HEK293 (cell line): ENCODE measurements at regions not wholly inside any gene's neighbourhood (a gene's known extent, or its start where the extent isn't known, plus 50 kb on each side); places are given as distances from the start of the nearest gene placed in this dataset.

Experiments
- CTCF ChIA-PET: fragments of 350-600 bp; formaldehyde crosslinking; extraction: SDS; loops from one replicate; lab custom pipeline; 2021; ENCODE audit warnings: antibody characterized with exemption; lab: Yijun Ruan, JAX
- POLR2A ChIA-PET: fragments of 300-600 bp; formaldehyde crosslinking; extraction: SDS; loops from one replicate; lab custom pipeline; 2020; ENCODE audit warnings: antibody characterized with exemption, inconsistent platforms; lab: Yijun Ruan, JAX
- H3K27ac ChIP-seq: fragments of 200-500 bp; sonication (Bioruptor generic); 2 replicates; pipeline ENCODE4 v1.5.1; 2014; ENCODE audit warnings: low read depth, low read length, control low read depth, inconsistent platforms; ENCODE audit errors: extremely low read depth
- H3K36me3 ChIP-seq, 2 experiments: fragments of 200-500 bp in 1 of 2; sonication (Bioruptor generic) in 1 of 2; 1 replicate in 1 of 2; 2 replicates in 1 of 2; pipeline ENCODE4 v1.5.1; 2014 to 2017; ENCODE audit warnings: inconsistent platforms in 2 of 2, low read length in 2 of 2; ENCODE audit not compliant: control insufficient read depth in 2 of 2, insufficient read depth in 1 of 2
- H3K4me1 ChIP-seq: fragments of 200-500 bp; sonication (Bioruptor generic); 2 replicates; pipeline ENCODE4 v1.5.1; 2014; ENCODE audit warnings: mild to moderate bottlenecking, low read length, inconsistent platforms; ENCODE audit not compliant: control insufficient read depth, insufficient read depth
- H3K4me3 ChIP-seq: 2 replicates; pipeline ENCODE4 v1.5.1; 2011; ENCODE audit warnings: low read depth, mild to moderate bottlenecking, control low read depth, low read length, moderate library complexity
- H3K9me3 ChIP-seq: fragments of 200-500 bp; sonication (Bioruptor generic); 2 replicates; pipeline ENCODE4 v1.5.1; 2014; ENCODE audit warnings: low read depth, low read length, inconsistent platforms; ENCODE audit not compliant: control insufficient read depth, insufficient read depth
- GLIS1 ChIP-seq: fragments of 450-650 bp; formaldehyde crosslinking; IDR thresholded peaks from 2 replicates; pipeline ENCODE4 v1.5.1; 2016; ENCODE audit warnings: missing biosample characterization, missing genetic modification characterization
- GLIS2 ChIP-seq: fragments of 450-650 bp; formaldehyde crosslinking; IDR thresholded peaks from 2 replicates; pipeline ENCODE4 v1.5.1; 2016; ENCODE audit warnings: missing biosample characterization, missing genetic modification characterization
- HIC1 ChIP-seq: fragments of 450-650 bp; formaldehyde crosslinking; IDR thresholded peaks from 2 replicates; pipeline ENCODE4 v1.5.1; 2016; ENCODE audit warnings: missing biosample characterization, missing genetic modification characterization
- TCF7L2 ChIP-seq: IDR thresholded peaks from 2 replicates; pipeline ENCODE4 v1.6.1; 2011; ENCODE audit warnings: low read depth, mild to moderate bottlenecking, inconsistent platforms, low read length, moderate library complexity, borderline replicate concordance
- TRIM28 ChIP-seq: IDR thresholded peaks from 2 replicates; pipeline ENCODE4 v1.6.1; 2011; ENCODE audit warnings: low read length, control low read depth, borderline replicate concordance
- ZBTB21 ChIP-seq: fragments of 450-650 bp; formaldehyde crosslinking; IDR thresholded peaks from 2 replicates; pipeline ENCODE4 v1.5.1; 2017; ENCODE audit warnings: missing biosample characterization, missing genetic modification characterization
- ZFP3 ChIP-seq: fragments of 450-650 bp; formaldehyde crosslinking; IDR thresholded peaks from 2 replicates; pipeline ENCODE4 v1.5.1; 2016; ENCODE audit warnings: low read depth, missing biosample characterization, missing genetic modification characterization
- ZFP69B ChIP-seq: fragments of 450-650 bp; formaldehyde crosslinking; IDR thresholded peaks from 2 replicates; pipeline ENCODE4 v1.5.1; 2016; ENCODE audit warnings: missing biosample characterization, missing genetic modification characterization
- ZNF112 ChIP-seq: fragments of 450-650 bp; formaldehyde crosslinking; IDR thresholded peaks from 2 replicates; pipeline ENCODE4 v1.5.0; 2017; ENCODE audit warnings: missing biosample characterization, missing genetic modification characterization
- ZNF132 ChIP-seq: fragments of 450-650 bp; formaldehyde crosslinking; IDR thresholded peaks from 2 replicates; pipeline ENCODE4 v1.5.1; 2017; ENCODE audit warnings: missing biosample characterization, missing genetic modification characterization, borderline replicate concordance
- ZNF133 ChIP-seq: fragments of 450-650 bp; formaldehyde crosslinking; IDR thresholded peaks from 2 replicates; pipeline ENCODE4 v1.5.1; 2016; ENCODE audit warnings: missing biosample characterization, missing genetic modification characterization
- ZNF175 ChIP-seq: fragments of 450-650 bp; formaldehyde crosslinking; IDR thresholded peaks from 2 replicates; pipeline ENCODE4 v1.5.1; 2016; ENCODE audit warnings: missing biosample characterization, missing genetic modification characterization
- ZNF211 ChIP-seq: fragments of 450-650 bp; formaldehyde crosslinking; IDR thresholded peaks from 2 replicates; pipeline ENCODE4 v1.5.1; 2016; ENCODE audit warnings: low read depth, missing biosample characterization, missing genetic modification characterization
- ZNF324 ChIP-seq: fragments of 450-650 bp; formaldehyde crosslinking; IDR thresholded peaks from 2 replicates; pipeline ENCODE4 v1.5.1; 2016; ENCODE audit warnings: missing biosample characterization, missing genetic modification characterization
- ZNF37A ChIP-seq: fragments of 450-650 bp; IDR thresholded peaks from 2 replicates; pipeline ENCODE4 v1.5.1; 2018; ENCODE audit warnings: missing biosample characterization, missing genetic modification characterization
- ZNF423 ChIP-seq: fragments of 450-650 bp; formaldehyde crosslinking; IDR thresholded peaks from 2 replicates; pipeline ENCODE4 v1.5.1; 2016; ENCODE audit warnings: missing biosample characterization, missing genetic modification characterization
- ZNF501 ChIP-seq: fragments of 450-650 bp; formaldehyde crosslinking; IDR thresholded peaks from 2 replicates; pipeline ENCODE4 v1.5.1; 2016; ENCODE audit warnings: missing biosample characterization, missing genetic modification characterization
- ZNF510 ChIP-seq: fragments of 450-650 bp; formaldehyde crosslinking; IDR thresholded peaks from 2 replicates; pipeline ENCODE4 v1.5.1; 2018; ENCODE audit warnings: mild to moderate bottlenecking, missing genetic modification characterization, missing biosample characterization; ENCODE audit not compliant: insufficient replicate concordance
- ZNF558 ChIP-seq: fragments of 450-650 bp; formaldehyde crosslinking; IDR thresholded peaks from 2 replicates; pipeline ENCODE4 v1.5.1; 2016; ENCODE audit warnings: missing biosample characterization, missing genetic modification characterization
- ZNF560 ChIP-seq: fragments of 450-650 bp; formaldehyde crosslinking; IDR thresholded peaks from 2 replicates; pipeline ENCODE4 v1.5.1; 2017; ENCODE audit warnings: missing biosample characterization, missing genetic modification characterization, borderline replicate concordance
- ZNF610 ChIP-seq: fragments of 450-650 bp; formaldehyde crosslinking; IDR thresholded peaks from 2 replicates; pipeline ENCODE4 v1.5.1; 2016; ENCODE audit warnings: missing biosample characterization, missing genetic modification characterization, borderline replicate concordance
- ZNF624 ChIP-seq: fragments of 450-650 bp; formaldehyde crosslinking; IDR thresholded peaks from 2 replicates; pipeline ENCODE4 v1.5.1; 2017; ENCODE audit warnings: missing biosample characterization, missing genetic modification characterization
- ZNF660 ChIP-seq: fragments of 450-650 bp; IDR thresholded peaks from 2 replicates; pipeline ENCODE4 v1.5.1; 2018; ENCODE audit warnings: missing biosample characterization, mild to moderate bottlenecking, missing genetic modification characterization
- ZNF670 ChIP-seq: fragments of 450-650 bp; formaldehyde crosslinking; IDR thresholded peaks from 2 replicates; pipeline ENCODE4 v1.5.1; 2016; ENCODE audit warnings: missing biosample characterization, missing genetic modification characterization, low read depth
- ZNF837 ChIP-seq: fragments of 450-650 bp; formaldehyde crosslinking; IDR thresholded peaks from 2 replicates; pipeline ENCODE4 v1.5.1; 2016; ENCODE audit warnings: missing biosample characterization, missing genetic modification characterization
- TF ChIP-seq, protein P1 (sequence below): sonication (generic); formaldehyde crosslinking; IDR thresholded peaks from 2 replicates; pipeline ENCODE4 v1.8.1; 2022; ENCODE audit warnings: mild to moderate bottlenecking, moderate library complexity, missing genetic modification reagents
- TF ChIP-seq, protein P2 (sequence below): fragments of 450-650 bp; formaldehyde crosslinking; IDR thresholded peaks from 2 replicates; pipeline ENCODE4 v1.5.1; 2017; ENCODE audit warnings: missing biosample characterization, mild to moderate bottlenecking, missing genetic modification characterization, moderate library complexity
- TF ChIP-seq, protein P3 (sequence below): fragments of 450-650 bp; formaldehyde crosslinking; IDR thresholded peaks from 2 replicates; pipeline ENCODE4 v1.5.1; 2016; ENCODE audit warnings: missing biosample characterization, missing genetic modification characterization

GRCh38 chr15:95075792-95076677, 844.7 kb downstream of the MCTP2 start:
- no peak for TF ChIP-seq ZNF837
- TF ChIP-seq TRIM28 = no peak
- TF ChIP-seq ZNF560 (tag by site-specific recombination) = no peak
- TF ChIP-seq HIC1 (tag by site-specific recombination) = no peak
- TF ChIP-seq ZNF660 (tag by site-specific recombination) = no peak
- no peak for TF ChIP-seq ZNF670 (tag by site-specific recombination)
- TF ChIP-seq ZNF558 (tag by site-specific recombination) = no peak
- TF ChIP-seq, protein P1, sequence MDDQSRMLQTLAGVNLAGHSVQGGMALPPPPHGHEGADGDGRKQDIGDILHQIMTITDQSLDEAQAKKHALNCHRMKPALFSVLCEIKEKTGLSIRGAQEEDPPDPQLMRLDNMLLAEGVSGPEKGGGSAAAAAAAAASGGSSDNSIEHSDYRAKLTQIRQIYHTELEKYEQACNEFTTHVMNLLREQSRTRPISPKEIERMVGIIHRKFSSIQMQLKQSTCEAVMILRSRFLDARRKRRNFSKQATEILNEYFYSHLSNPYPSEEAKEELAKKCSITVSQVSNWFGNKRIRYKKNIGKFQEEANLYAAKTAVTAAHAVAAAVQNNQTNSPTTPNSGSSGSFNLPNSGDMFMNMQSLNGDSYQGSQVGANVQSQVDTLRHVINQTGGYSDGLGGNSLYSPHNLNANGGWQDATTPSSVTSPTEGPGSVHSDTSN = no peak
- TF ChIP-seq ZFP69B (tag by site-specific recombination) = no peak
- TF ChIP-seq, protein P2, sequence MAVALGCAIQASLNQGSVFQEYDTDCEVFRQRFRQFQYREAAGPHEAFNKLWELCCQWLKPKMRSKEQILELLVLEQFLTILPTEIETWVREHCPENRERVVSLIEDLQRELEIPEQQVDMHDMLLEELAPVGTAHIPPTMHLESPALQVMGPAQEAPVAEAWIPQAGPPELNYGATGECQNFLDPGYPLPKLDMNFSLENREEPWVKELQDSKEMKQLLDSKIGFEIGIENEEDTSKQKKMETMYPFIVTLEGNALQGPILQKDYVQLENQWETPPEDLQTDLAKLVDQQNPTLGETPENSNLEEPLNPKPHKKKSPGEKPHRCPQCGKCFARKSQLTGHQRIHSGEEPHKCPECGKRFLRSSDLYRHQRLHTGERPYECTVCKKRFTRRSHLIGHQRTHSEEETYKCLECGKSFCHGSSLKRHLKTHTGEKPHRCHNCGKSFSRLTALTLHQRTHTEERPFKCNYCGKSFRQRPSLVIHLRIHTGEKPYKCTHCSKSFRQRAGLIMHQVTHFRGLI (tag by site-specific recombination) = no peak
- TF ChIP-seq, protein P3, sequence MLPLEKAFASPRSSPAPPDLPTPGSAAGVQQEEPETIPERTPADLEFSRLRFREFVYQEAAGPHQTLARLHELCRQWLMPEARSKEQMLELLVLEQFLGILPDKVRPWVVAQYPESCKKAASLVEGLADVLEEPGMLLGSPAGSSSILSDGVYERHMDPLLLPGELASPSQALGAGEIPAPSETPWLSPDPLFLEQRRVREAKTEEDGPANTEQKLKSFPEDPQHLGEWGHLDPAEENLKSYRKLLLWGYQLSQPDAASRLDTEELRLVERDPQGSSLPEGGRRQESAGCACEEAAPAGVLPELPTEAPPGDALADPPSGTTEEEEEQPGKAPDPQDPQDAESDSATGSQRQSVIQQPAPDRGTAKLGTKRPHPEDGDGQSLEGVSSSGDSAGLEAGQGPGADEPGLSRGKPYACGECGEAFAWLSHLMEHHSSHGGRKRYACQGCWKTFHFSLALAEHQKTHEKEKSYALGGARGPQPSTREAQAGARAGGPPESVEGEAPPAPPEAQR (tag by site-specific recombination) = no peak
- TF ChIP-seq ZNF324 (tag by site-specific recombination) = no peak
- TF ChIP-seq ZNF624 (tag by site-specific recombination) = no peak
- TF ChIP-seq ZNF610 (tag by site-specific recombination) = no peak
- TF ChIP-seq ZNF211 (tag by site-specific recombination) = no peak
- no peak for TF ChIP-seq ZNF423 (tag by site-specific recombination)
- TF ChIP-seq, all 188 proteins: peak for 0
- Histone ChIP-seq H3K4me3 (no peak overlapping the region), H3K4me1 (no peaks in the 10 kb centered on the region), H3K9me3 (no peaks in the 10 kb centered on the region), H3K36me3 (no peaks in the 10 kb centered on the region), H3K27ac (no peak overlapping the region)
- ChIA-PET POLR2A (no interaction called here), CTCF (interaction anchor here (0.6 to 1.0 kb wide), 2 partner anchors 9 to 583 kb away, joined by 3 to 4 read pairs; no protein-coding TSS in a partner anchor)

DNA sequence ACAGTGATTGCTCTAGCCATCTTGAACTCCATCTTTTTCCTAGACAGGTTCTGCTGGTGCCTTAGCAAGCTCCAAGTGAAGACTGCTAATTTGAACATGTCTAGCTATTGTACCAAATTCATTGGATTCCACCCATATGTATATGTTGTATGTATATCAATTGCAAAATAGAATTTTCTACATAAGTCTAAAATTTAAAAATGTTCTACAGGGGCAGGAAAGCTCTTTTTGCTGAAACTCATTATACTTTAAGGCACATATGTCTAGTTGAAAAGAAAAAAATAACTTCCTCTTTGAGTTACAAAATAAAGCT, 845.3 kb downstream of the MCTP2 start:
- ChIA-PET CTCF (interaction anchor here (0.6 to 1.0 kb wide), 3 partner anchors 9 to 583 kb away, joined by 3 to 4 read pairs (median 4); no protein-coding TSS in a partner anchor), POLR2A (no interaction called here)
- no peak for TF ChIP-seq ZNF560 (tag by site-specific recombination)
- TF ChIP-seq ZNF175 (tag by site-specific recombination) = no peak
- no peak for TF ChIP-seq ZNF133 (tag by site-specific recombination)
- no peak for TF ChIP-seq TCF7L2
- TF ChIP-seq ZNF132 (tag by site-specific recombination) = no peak
- no peak for TF ChIP-seq ZBTB21
- no peak for TF ChIP-seq ZNF112 (tag by site-specific recombination)
- TF ChIP-seq ZNF37A = no peak
- no peak for TF ChIP-seq ZFP3 (tag by site-specific recombination)
- no peak for TF ChIP-seq ZNF510 (tag by site-specific recombination)
- no peak for TF ChIP-seq GLIS2 (tag by site-specific recombination)
- no peak for TF ChIP-seq ZNF501 (tag by site-specific recombination)
- TF ChIP-seq GLIS1 = no peak
- Histone ChIP-seq H3K27ac (no peak overlapping the region), H3K36me3 (no peaks in the 10 kb centered on the region), H3K9me3 (no peaks in the 10 kb centered on the region), H3K4me1 (no peaks in the 10 kb centered on the region), H3K4me3 (no peak overlapping the region)
